Endodermal cell (in vitro differentiated cells): ENCODE measurements at regions not wholly inside any gene's neighbourhood (a gene's known extent, or its start where the extent isn't known, plus 50 kb on each side); places are given as distances from the start of the nearest gene placed in this dataset.

Experiments used
- DNase-seq: peaks from one replicate; pipeline ENCODE4 v3.0.0-alpha.2; 2017
- H3K27ac ChIP-seq: 2 replicates; pipeline ENCODE4 v1.5.1; 2013; ENCODE audit warnings: mild to moderate bottlenecking, low read depth, low read length, moderate library complexity
- H3K27me3 ChIP-seq: 2 replicates; pipeline ENCODE4 v1.6.1; 2013; ENCODE audit warnings: mild to moderate bottlenecking, low read length, moderate library complexity; ENCODE audit not compliant: insufficient read depth, control insufficient read depth, poor library complexity, severe bottlenecking
- H3K36me3 ChIP-seq: 2 replicates; pipeline ENCODE4 v1.7.0; 2013; ENCODE audit warnings: mild to moderate bottlenecking, low read length, moderate library complexity; ENCODE audit not compliant: control insufficient read depth, insufficient read depth
- H3K4me1 ChIP-seq: one replicate; pipeline ENCODE4 v1.7.0; 2013; ENCODE audit warnings: low read length; ENCODE audit not compliant: control insufficient read depth, insufficient read depth
- H3K4me3 ChIP-seq: 2 replicates; pipeline ENCODE4 v1.5.1; 2013; ENCODE audit warnings: mild to moderate bottlenecking, low read length, moderate library complexity
- H3K9ac ChIP-seq: 2 replicates; pipeline ENCODE4 v1.6.1; 2013; ENCODE audit warnings: mild to moderate bottlenecking, low read length, moderate library complexity; ENCODE audit not compliant: poor library complexity, severe bottlenecking; ENCODE audit errors: extremely low read depth
- H3K9me3 ChIP-seq: 2 replicates; pipeline ENCODE4 v1.6.1; 2013; ENCODE audit warnings: mild to moderate bottlenecking, low read length, moderate library complexity; ENCODE audit not compliant: control insufficient read depth
- H3K27ac Mint-ChIP-seq: 2 replicates; pipeline ENCODE4 v1.8.0; 2020; ENCODE audit warnings: mixed read lengths
- H3K27me3 Mint-ChIP-seq: 2 replicates; pipeline ENCODE4 v1.8.0; 2021; ENCODE audit warnings: mild to moderate bottlenecking, mixed read lengths; ENCODE audit not compliant: insufficient read depth
- H3K36me3 Mint-ChIP-seq: 2 replicates; pipeline ENCODE4 v1.8.0; 2020; ENCODE audit warnings: low read depth, mixed read lengths
- H3K4me1 Mint-ChIP-seq: 2 replicates; pipeline ENCODE4 v1.8.0; 2020; ENCODE audit warnings: mixed read lengths
- H3K4me3 Mint-ChIP-seq: 2 replicates; pipeline ENCODE4 v1.8.0; 2020; ENCODE audit warnings: mild to moderate bottlenecking, moderate library complexity, mixed read lengths
- H3K9me3 Mint-ChIP-seq: 2 replicates; pipeline ENCODE4 v1.8.0; 2020; ENCODE audit warnings: mild to moderate bottlenecking, mixed read lengths
- WGBS, 2 experiments: methylation state at CpG; one replicate each; pipeline versions ENCODE4 v1.1.5 to v1.1.7; 2013; ENCODE audit warnings: missing lambda C conversion rate in 2 of 2, mixed read lengths in 1 of 2; ENCODE audit not compliant: insufficient coverage in 1 of 2, insufficient read length in 1 of 2; 5-methylcytosine and 5-hydroxymethylcytosine counted together
- TF ChIP-seq, protein P1 (sequence below): fragments of 200-600 bp; sonication (generic); conservative IDR thresholded peaks from 2 replicates; pipeline ENCODE4 v1.5.0; 2021; ENCODE audit warnings: antibody characterized with exemption, mild to moderate bottlenecking

DNA sequence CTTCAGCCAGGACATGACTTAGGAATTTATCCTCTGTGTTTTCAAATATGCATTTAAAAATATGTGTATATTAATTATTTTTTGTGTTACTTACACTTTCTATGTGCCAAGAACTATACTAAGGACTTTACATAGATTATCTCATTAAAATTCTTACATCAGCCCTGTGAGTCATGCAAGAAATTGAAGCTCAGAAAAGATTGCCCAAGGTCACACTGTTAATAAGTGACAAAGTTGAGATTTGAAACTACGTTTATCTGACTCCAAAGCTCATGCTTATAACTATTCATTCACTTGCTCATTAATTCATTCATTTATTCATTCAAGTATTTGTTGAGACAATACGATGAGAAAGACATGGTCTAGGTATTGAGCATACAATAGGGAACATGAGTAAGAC is 62.9 kb upstream of the CHRDL1 start:
- no peak for DNase-seq
- TF ChIP-seq, protein P1, sequence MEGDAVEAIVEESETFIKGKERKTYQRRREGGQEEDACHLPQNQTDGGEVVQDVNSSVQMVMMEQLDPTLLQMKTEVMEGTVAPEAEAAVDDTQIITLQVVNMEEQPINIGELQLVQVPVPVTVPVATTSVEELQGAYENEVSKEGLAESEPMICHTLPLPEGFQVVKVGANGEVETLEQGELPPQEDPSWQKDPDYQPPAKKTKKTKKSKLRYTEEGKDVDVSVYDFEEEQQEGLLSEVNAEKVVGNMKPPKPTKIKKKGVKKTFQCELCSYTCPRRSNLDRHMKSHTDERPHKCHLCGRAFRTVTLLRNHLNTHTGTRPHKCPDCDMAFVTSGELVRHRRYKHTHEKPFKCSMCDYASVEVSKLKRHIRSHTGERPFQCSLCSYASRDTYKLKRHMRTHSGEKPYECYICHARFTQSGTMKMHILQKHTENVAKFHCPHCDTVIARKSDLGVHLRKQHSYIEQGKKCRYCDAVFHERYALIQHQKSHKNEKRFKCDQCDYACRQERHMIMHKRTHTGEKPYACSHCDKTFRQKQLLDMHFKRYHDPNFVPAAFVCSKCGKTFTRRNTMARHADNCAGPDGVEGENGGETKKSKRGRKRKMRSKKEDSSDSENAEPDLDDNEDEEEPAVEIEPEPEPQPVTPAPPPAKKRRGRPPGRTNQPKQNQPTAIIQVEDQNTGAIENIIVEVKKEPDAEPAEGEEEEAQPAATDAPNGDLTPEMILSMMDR = no peak

DNA sequence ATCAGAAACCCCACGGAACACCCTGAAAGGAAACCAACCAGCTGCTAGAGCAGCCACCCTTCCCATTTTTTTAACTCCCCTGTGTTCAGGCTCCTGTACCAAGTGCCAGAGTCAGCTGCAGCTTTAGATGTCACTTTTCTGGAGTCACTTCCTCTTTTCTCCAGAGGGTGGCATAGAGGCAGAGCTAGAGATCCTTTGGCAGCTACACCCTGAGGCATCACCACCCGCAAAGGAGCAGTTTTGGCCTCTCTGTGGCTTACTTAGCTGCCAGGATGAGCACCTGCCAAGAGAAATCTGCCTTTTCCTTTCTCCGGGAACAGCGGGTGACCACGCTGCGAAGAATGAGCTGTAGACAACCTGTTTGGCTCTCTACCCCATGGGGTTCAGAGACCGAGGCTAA is 58.0 kb upstream of the CHRDL1 start:
- Histone ChIP-seq H3K4me3 (no peak overlapping the region), H3K9ac (no peak overlapping the region), H3K27me3 (no peaks in the 10 kb centered on the region), H3K27ac (no peak overlapping the region), H3K36me3 (no peaks in the 10 kb centered on the region), H3K4me1 (no peaks in the 10 kb centered on the region), H3K9me3 (no peaks in the 10 kb centered on the region)
- DNase-seq = peak; percentile 65
- H3K4me3 Mint-ChIP-seq = no peak overlapping the region
- TF ChIP-seq, protein P1 = peak; percentile 73
- no peaks in the 10 kb centered on the region for H3K4me1 Mint-ChIP-seq
- 56 to 60% methylated on average over 2 to 7 of the region's 7 CpGs for WGBS, 2 experiments
- H3K27ac Mint-ChIP-seq = no peak overlapping the region
- no peaks in the 10 kb centered on the region for H3K36me3 Mint-ChIP-seq
- no peaks in the 10 kb centered on the region for H3K9me3 Mint-ChIP-seq
- peaks cover 5% of the 10 kb centered on the region for H3K27me3 Mint-ChIP-seq

More for the DNA sequence above, 62.9 kb upstream of the CHRDL1 start:
- Histone ChIP-seq H3K27me3 (no peaks in the 10 kb centered on the region), H3K4me3 (no peak overlapping the region), H3K9me3 (no peaks in the 10 kb centered on the region), H3K27ac (no peak overlapping the region), H3K4me1 (no peaks in the 10 kb centered on the region), H3K9ac (no peak overlapping the region), H3K36me3 (no peaks in the 10 kb centered on the region)
- Mint-ChIP-seq H3K27me3 (peaks cover 19% of the 10 kb centered on the region), H3K36me3 (no peaks in the 10 kb centered on the region), H3K9me3 (no peaks in the 10 kb centered on the region), H3K4me3 (no peak overlapping the region), H3K4me1 (no peaks in the 10 kb centered on the region), H3K27ac (no peak overlapping the region)
- 75% methylated on average over 1 of the region's 2 CpGs; no CpG with 5 or more reads in 1 of the 2 experiments for WGBS, 2 experiments

DNA sequence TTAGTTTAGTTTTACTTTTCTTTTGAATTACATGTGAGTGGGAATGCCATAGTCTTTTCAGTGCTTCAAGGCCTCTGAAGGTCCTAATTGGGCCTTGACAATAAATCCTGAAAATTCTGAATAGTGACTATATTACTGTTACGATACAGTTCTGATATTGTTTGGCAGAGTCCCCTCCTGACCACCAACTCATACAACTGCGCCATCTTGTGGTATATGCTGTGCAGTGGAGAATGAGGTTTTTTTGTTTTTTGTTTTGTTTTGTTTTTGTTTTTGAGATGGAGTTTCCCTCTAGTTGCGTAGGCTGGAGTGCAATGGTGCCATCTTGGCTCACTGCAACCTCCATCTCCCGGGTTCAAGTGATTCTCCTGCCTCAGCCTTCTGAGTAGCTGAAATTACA is 56.6 kb upstream of the CHRDL1 start:
- peaks cover 5% of the 10 kb centered on the region for H3K27me3 Mint-ChIP-seq
- no peak overlapping the region for H3K4me3 ChIP-seq
- H3K9ac ChIP-seq = no peak overlapping the region
- H3K36me3 Mint-ChIP-seq = no peaks in the 10 kb centered on the region
- peaks cover 12% of the 10 kb centered on the region for H3K4me1 Mint-ChIP-seq
- peak; percentile 61 for DNase-seq
- WGBS, 2 experiments = 77% methylated on average over 4 of the region's 4 CpGs; no CpG with 5 or more reads in 1 of the 2 experiments
- H3K4me1 ChIP-seq = no peaks in the 10 kb centered on the region
- no peaks in the 10 kb centered on the region for H3K9me3 ChIP-seq
- H3K36me3 ChIP-seq = no peaks in the 10 kb centered on the region
- H3K4me3 Mint-ChIP-seq = no peak overlapping the region
- H3K27ac ChIP-seq = no peak overlapping the region
- no peak overlapping the region for H3K27ac Mint-ChIP-seq
- TF ChIP-seq, protein P1 = peak; percentile 86
- H3K9me3 Mint-ChIP-seq = no peaks in the 10 kb centered on the region
- H3K27me3 ChIP-seq = no peaks in the 10 kb centered on the region
